Gastroesophageal sphincter (tissue), 4 donors: ENCODE measurements at regions not wholly inside any gene's neighbourhood (a gene's known extent, or its start where the extent isn't known, plus 50 kb on each side); places are given as distances from the start of the nearest gene placed in this dataset.

ENCODE experiments used
- ATAC-seq: fragments of 150-250 bp; one replicate; pipeline ENCODE4 v1.9.1; 2016; ENCODE audit warnings: mild to moderate bottlenecking, moderate library complexity
- H3K27ac ChIP-seq, 4 donors: fragments of 200-600 bp; sonication (generic) in 3 of 4; 1 replicate in 3 of 4; 2 replicates in 1 of 4; pipeline ENCODE4 v1.5.1; 2016 to 2019
- H3K27me3 ChIP-seq: fragments of 200-600 bp; sonication (generic); one replicate; pipeline ENCODE4 v1.5.1; 2019
- H3K36me3 ChIP-seq, 2 donors: fragments of 200-600 bp; sonication (generic); one replicate each; pipeline ENCODE4 v1.5.1; 2019; ENCODE audit warnings: control low read depth in 1 of 2
- H3K4me1 ChIP-seq, 3 donors: fragments of 200-600 bp; sonication (generic); 1 replicate in 2 of 3; 2 replicates in 1 of 3; pipeline ENCODE4 v1.5.1; 2016 to 2019; ENCODE audit warnings: control low read depth in 2 of 3
- H3K4me3 ChIP-seq, 2 donors: fragments of 200-600 bp; sonication (generic); one replicate each; pipeline ENCODE4 v1.5.1; 2019; ENCODE audit warnings: mild to moderate bottlenecking in 1 of 2, moderate library complexity in 1 of 2
- H3K9me3 ChIP-seq, 3 donors: fragments of 200-600 bp; sonication (generic); one replicate each; pipeline ENCODE4 v1.5.1; 2017 to 2019; ENCODE audit warnings: control low read depth in 2 of 3
- CTCF ChIP-seq, 4 experiments: fragments of 200-600 bp in 2 of 4; fragments of 450-650 bp in 2 of 4; sonication (generic) in 1 of 4; IDR thresholded peaks; one replicate each; pipeline ENCODE4 v1.5.1; 2017 to 2019; ENCODE audit warnings: antibody characterized with exemption in 4 of 4, mild to moderate bottlenecking in 2 of 4, moderate library complexity in 2 of 4
- EP300 ChIP-seq: sonication (generic); formaldehyde crosslinking; IDR thresholded peaks from one replicate; pipeline ENCODE4 v1.6.1; 2017; ENCODE audit warnings: antibody characterized with exemption, mild to moderate bottlenecking
- POLR2A ChIP-seq, 2 donors: fragments of 450-650 bp; IDR thresholded peaks; one replicate each; pipeline ENCODE4 v1.6.1; 2017; ENCODE audit warnings: antibody characterized with exemption in 2 of 2, mild to moderate bottlenecking in 2 of 2, moderate library complexity in 1 of 2
- POLR2AphosphoS5 ChIP-seq: sonication (generic); formaldehyde crosslinking; IDR thresholded peaks from one replicate; pipeline ENCODE4 v1.6.1; 2017; ENCODE audit warnings: antibody characterized with exemption
- WGBS, 2 donors: methylation state at CpG; one replicate each; pipeline ENCODE4 v1.1.5; 2018; ENCODE audit warnings: low coverage in 1 of 2; 5-methylcytosine and 5-hydroxymethylcytosine counted together

- Histone ChIP-seq H3K27me3 (no peaks in the 10 kb centered on the region), H3K4me1 (no peaks in the 10 kb centered on the region), H3K4me3 (no peak overlapping the region), H3K27ac (no peak overlapping the region), H3K36me3 (no peaks in the 10 kb centered on the region), H3K9me3 (peaks cover 0 to 1% (median 0%) of the 10 kb centered on the region in 3 donors)
- no peak for TF ChIP-seq EP300
- no peak for TF ChIP-seq POLR2AphosphoS5
- no peak for TF ChIP-seq POLR2A (IDR thresholded peaks at IDR 0.05)
- no peak for TF ChIP-seq CTCF (IDR thresholded peaks at IDR 0.05)
- WGBS, 2 donors = 40 to 44% methylated on average over 1 to 5 of the region's 7 CpGs
- ATAC-seq = no peak
Measured at GRCh38 chr4:81891005-81891996, 419.6 kb upstream of the RASGEF1B start.

GRCh38 chr4:81884986-81885385 is 413.3 kb upstream of the RASGEF1B start:
- H3K36me3 ChIP-seq = no peaks in the 10 kb centered on the region
- no peak for ATAC-seq
- no peak overlapping the region for H3K4me3 ChIP-seq
- H3K27me3 ChIP-seq = no peaks in the 10 kb centered on the region
- no peaks in the 10 kb centered on the region for H3K4me1 ChIP-seq
- no peak overlapping the region for H3K27ac ChIP-seq
- no peak for TF ChIP-seq EP300
- TF ChIP-seq POLR2A (IDR thresholded peaks at IDR 0.05) = no peak
- TF ChIP-seq CTCF (IDR thresholded peaks at IDR 0.05) = no peak
- TF ChIP-seq POLR2AphosphoS5 = no peak
- WGBS, 2 donors = 71% methylated on average over 2 of the region's 4 CpGs; no CpG with 5 or more reads in 1 of the 2 donors
- H3K9me3 ChIP-seq = peaks cover 0 to 6% (median 0%) of the 10 kb centered on the region in 3 donors

DNA sequence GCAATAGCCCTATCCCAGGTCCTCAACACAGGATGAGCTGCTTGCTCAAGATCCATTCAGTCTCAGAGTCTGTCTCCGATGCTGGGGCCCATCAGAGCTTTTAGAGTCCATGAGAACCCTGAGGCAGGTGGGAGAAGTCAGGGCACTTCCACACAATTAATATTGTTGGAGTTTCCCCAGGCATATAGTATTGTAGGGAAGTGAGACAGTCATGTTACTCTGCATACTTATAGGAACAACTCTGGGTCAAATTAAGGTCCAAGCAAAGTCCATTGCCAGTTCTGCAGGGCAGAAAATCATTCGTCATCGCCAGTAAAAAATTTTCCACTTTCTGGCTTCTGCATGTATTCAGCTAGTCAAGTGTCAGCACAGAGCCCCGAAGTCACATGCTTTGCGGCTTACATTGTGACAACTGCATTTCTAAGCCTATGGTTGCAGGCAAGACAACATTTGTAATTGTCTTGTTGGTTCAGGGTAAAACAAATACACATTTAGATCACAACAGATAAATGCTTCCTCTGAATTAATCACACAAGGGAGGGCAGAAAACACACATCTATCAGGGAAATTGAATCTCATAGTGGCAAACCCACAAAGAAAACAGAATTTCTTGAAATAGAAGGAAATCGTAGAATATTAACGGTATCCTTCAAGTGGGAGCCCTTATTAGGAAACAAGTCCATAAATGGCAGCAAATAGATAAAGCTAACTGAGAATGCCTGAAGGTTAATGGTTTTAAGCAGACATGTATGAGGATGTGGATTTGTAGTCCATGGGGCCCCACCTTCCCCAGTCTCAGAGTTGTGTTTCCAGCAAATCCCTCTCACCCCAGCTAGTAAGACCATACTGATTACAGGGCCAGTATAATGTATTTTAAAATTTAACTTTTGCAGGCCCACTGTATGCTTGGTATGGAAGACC is 412.1 kb upstream of the RASGEF1B start:
- H3K27ac ChIP-seq = no peak overlapping the region
- H3K4me3 ChIP-seq = no peak overlapping the region
- ATAC-seq = no peak
- H3K4me1 ChIP-seq = no peaks in the 10 kb centered on the region
- TF ChIP-seq POLR2A (IDR thresholded peaks at IDR 0.05) (no peak), EP300 (no peak), POLR2AphosphoS5 (no peak), CTCF (IDR thresholded peaks at IDR 0.05) (no peak)
- H3K9me3 ChIP-seq = peaks cover 0 to 6% (median 0%) of the 10 kb centered on the region in 3 donors
- H3K36me3 ChIP-seq = no peaks in the 10 kb centered on the region
- no peaks in the 10 kb centered on the region for H3K27me3 ChIP-seq
- 74 to 80% methylated on average over 4 to 6 of the region's 7 CpGs for WGBS, 2 donors

GRCh38 chr4:81883004-81883403 is 411.3 kb upstream of the RASGEF1B start:
- Histone ChIP-seq H3K4me1 (no peaks in the 10 kb centered on the region), H3K27ac (no peak overlapping the region), H3K9me3 (peaks cover 0 to 6% (median 0%) of the 10 kb centered on the region in 3 donors), H3K4me3 (no peak overlapping the region), H3K36me3 (no peaks in the 10 kb centered on the region), H3K27me3 (no peaks in the 10 kb centered on the region)
- no peak for ATAC-seq
- no peak for TF ChIP-seq POLR2A (IDR thresholded peaks at IDR 0.05)
- no peak for TF ChIP-seq POLR2AphosphoS5
- no peak for TF ChIP-seq CTCF (IDR thresholded peaks at IDR 0.05)
- no peak for TF ChIP-seq EP300
- 83 to 100% methylated on average over 1 of the region's 1 CpG for WGBS, 2 donors
